GM12872 (cell line): ENCODE measurements at regions not wholly inside any gene's neighbourhood (a gene's known extent, or its start where the extent isn't known, plus 50 kb on each side); places are given as distances from the start of the nearest gene placed in this dataset.

Experiments used
- TF ChIP-seq, protein P1 (sequence below): IDR thresholded peaks from 3 replicates; pipeline ENCODE4 v1.5.1; 2011; ENCODE audit warnings: low read depth, mild to moderate bottlenecking, low read length, moderate library complexity; ENCODE audit not compliant: insufficient read depth

DNA sequence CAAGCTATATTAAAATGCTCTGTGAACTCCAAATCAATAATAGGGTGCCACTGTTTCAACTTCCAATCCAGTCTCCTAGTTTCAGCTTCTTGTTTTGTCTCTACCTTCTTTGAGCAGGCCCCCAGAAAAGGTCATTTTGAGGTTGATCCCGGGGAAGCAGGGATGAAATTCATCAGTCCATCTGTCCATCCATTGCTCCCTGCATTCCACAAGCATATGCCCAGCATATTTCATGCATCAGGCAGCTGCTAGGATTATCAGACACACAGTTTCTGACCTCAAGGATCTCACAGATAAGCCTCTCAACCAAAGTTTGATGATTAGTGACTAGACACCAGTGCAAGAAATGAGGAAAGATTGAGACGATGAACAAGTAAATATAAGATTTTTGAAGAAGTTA, 186.6 kb upstream of the PDE1C start:
- TF ChIP-seq, protein P1, sequence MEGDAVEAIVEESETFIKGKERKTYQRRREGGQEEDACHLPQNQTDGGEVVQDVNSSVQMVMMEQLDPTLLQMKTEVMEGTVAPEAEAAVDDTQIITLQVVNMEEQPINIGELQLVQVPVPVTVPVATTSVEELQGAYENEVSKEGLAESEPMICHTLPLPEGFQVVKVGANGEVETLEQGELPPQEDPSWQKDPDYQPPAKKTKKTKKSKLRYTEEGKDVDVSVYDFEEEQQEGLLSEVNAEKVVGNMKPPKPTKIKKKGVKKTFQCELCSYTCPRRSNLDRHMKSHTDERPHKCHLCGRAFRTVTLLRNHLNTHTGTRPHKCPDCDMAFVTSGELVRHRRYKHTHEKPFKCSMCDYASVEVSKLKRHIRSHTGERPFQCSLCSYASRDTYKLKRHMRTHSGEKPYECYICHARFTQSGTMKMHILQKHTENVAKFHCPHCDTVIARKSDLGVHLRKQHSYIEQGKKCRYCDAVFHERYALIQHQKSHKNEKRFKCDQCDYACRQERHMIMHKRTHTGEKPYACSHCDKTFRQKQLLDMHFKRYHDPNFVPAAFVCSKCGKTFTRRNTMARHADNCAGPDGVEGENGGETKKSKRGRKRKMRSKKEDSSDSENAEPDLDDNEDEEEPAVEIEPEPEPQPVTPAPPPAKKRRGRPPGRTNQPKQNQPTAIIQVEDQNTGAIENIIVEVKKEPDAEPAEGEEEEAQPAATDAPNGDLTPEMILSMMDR: no peak

DNA sequence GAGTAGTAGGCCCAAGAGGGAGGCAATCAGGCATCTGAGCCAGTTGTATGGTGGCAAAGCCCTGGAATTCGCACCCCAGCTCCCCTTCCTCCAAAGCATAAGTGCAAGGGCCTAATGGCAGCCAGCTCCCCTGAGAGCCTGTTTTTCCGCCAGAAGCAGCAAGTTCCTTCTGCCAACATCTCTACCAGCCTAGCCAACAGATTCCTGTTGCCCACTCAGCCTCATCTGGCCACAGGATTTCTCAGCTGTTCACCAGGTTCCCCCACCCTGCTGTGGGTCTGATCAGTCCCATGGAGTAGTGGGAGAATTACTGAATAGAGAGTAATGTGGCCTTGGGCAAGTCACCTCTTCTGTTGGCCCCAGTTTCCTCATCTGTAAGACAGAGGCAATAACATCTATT, 186.2 kb upstream of the PDE1C start:
- TF ChIP-seq, protein P1: no peak

- TF ChIP-seq, protein P1: no peak
Observed at GRCh38 chr7:32255036-32255435, 184.8 kb upstream of the PDE1C start.

DNA sequence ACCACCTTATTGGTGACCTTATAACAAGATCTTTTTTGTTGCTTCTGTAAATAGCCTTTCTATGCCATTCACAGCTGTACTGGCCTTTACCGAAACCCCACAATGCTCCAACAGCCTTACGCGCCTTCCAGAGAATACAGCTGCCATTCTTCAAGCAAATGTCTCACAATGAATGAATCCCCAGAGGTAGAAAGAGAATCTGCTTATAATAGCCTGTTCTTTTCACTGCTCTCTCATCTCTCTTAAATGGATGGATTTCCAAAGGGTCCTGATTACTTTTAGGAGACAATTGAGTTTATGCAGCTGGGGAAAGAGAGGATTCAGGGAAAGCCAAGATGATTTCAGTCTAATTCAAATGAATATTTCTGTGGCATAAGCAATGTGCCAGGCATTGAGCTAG, 183.1 kb upstream of the PDE1C start:
- TF ChIP-seq, protein P1: no peak

DNA sequence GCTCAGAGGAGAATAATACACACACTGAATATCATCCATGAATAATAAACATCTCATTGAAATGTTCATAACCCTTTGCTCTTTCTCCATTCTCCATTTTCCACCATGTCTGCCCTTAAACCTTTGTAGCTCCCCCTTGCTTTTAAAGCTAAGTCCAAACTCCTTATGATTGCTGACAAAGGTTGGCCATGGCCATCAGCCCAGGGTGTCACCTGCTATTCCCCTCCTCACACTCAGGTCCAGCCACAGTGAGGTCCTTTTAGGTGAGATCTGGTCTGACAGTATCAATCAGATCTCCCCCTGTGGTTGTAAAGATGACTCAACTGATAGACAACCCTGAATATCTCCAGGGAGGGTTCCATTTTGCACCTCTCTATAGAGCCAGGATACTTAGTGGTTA, 181.5 kb upstream of the PDE1C start:
- TF ChIP-seq, protein P1: no peak

DNA sequence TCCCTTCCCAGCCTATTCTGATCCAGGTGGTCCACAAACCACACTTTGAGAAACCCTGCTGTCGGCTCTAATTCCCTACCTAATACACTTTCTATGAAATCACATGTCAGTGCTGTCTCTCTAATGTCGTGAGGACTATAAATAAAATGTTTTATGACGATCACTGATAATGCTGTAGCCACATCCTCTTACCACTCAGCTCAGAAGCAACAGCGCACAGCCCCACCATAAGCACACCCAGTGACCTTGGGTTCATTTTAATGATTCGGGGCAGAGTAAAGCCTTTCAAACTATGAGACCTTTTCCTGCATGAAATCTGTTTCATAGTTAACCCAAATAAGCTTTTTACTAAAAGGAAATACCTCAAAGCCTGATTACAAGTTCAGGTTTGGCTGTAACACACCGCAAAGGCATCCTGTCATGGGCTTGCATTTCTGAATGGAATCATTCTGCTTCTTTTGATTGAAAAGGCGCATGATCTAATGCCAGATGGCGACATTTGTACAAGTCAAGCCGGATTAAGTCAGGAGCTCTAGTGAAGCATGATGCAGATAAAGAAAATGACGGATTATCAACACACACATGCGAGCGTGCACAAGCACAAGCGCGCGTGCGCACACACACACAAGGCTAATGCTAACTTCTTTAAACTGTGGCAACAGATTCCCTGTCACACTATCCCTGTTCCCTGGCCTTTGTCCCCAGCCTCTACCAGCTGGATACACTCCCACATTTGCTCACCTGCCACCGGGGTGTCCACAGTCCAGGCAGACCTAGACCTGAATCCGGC, 180.5 kb upstream of the PDE1C start:
- TF ChIP-seq, protein P1: no peak

- TF ChIP-seq, protein P1: no peak
Observed at GRCh38 chr7:32250003-32250402, 179.8 kb upstream of the PDE1C start.
